ELR (cell line): ENCODE measurements at regions not wholly inside any gene's neighbourhood (a gene's known extent, or its start where the extent isn't known, plus 50 kb on each side); places are given as distances from the start of the nearest gene placed in this dataset.

ENCODE experiments used
- DNase-seq: peaks from one replicate; pipeline ENCODE4 v3.0.0-alpha.2; 2015; ENCODE audit warnings: low read depth

DNA sequence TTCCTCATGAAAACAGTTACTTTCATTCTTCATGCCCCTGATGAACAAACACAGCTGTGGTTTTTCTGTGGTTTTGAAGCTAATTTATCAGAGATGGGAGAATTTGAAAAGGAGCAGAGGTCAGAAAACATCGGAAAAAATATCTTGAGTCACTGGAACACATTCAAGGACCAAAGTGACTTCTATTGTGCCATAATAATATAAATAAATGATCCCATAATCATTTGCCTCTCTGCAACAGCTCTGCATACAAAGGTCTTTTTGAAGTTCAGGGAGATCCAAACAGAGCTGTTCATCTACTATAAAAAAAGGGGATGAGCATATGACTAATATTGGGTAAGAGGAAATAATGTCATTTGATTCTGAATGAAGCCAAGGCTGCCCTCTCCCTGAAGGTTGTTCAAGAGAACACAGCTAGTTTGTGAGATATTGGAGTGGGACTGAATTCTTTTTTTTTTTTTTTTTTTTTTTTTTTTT, 201.3 kb upstream of the GALNT5 start:
- DNase-seq, result peak; percentile 77

DNA sequence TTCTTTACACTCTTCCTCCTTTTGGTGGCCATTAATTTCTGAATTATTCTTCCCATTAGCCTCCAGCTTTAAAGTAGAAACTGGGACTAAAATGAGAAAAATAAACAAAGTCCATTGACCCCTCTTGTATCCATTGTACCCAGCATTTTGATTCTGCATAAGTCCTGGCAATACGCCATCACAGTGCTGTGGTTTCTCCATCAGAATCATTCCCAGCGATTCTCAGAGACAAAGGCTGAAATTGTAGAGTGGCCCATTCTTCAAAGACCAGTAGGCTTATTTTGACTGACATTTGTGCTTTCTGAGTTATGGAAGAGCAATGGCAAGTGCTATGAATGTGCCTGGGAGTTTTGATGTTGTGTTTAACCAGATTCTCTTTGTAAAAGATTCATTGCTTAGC, 199.3 kb upstream of the GALNT5 start:
- no peak for DNase-seq

DNA sequence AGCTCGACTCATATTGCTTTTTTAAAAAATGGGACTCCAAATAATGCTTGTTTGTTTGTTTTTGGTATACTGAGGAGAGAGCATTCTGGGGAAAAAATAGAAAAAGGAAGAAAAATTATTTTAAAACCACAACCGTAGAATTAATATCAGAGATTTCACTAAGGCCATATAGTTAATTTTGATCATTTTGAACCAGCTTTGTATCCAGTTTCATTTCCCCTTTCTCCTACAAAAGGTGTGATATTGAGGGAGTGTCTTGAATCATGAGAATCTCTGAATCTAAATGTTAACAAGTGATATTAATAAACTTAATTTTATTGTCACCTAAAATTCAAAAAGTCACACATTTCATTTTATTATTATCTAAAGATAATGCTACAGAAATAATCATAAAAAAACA, 198.5 kb upstream of the GALNT5 start:
- no peak for DNase-seq

GRCh38 chr2:157061799-157062198, 195.7 kb upstream of the GALNT5 start:
- DNase-seq, result no peak

DNA sequence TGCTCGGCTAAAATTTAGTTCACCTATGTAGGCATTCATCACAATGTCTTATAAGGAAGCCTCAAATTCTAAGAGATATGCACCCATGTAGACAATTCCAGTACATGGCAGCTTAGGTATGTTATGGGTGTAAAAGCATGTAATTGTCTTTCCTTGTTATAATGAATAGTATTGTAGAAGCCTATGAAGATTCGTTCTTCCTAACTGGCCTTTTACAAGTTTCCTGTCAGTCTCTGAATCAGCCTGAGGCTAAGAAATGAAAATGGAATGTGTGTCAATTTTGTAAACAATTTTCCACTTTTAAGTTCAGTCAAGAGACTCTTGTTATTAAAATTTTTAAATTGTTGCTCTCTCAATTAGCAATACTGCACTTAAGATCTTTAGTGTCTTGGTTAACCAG, 189.9 kb upstream of the GALNT5 start:
- peak; percentile 13 for DNase-seq

- no peak for DNase-seq
Measured at GRCh38 chr2:157068237-157068636, 189.3 kb upstream of the GALNT5 start.

- no peak for DNase-seq
Measured at GRCh38 chr2:157075924-157076323, 181.6 kb upstream of the GALNT5 start.

DNA sequence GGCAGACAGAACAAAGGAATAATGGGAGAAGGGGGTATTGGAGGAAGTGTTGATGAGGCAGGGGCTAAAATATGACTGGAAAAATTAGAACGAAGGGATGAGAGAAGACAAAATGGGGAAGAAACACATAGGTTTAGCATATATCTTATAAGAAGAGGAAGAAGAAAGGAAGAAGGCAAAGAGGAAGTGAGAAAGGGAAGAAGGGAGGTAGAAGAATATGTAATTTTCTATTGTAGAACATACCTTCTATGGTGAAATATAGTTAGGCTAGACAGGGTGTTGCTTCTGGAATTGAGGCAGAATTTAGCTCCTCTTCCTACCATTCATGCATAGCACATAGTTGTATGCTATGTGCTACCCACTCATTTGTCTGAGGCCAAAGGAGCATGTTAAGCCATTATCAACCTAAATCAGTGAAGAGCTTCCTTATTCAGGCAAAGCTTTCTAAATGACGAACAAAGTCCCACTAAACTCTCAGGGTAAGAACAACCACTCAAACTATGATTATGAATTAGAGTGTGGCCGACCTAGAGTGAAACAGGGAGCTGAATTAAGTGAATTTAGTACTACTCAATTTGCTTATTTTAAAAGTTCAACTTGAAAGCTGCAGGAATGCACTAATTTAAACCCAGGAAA, 180.9 kb upstream of the GALNT5 start:
- DNase-seq, result no peak

DNA sequence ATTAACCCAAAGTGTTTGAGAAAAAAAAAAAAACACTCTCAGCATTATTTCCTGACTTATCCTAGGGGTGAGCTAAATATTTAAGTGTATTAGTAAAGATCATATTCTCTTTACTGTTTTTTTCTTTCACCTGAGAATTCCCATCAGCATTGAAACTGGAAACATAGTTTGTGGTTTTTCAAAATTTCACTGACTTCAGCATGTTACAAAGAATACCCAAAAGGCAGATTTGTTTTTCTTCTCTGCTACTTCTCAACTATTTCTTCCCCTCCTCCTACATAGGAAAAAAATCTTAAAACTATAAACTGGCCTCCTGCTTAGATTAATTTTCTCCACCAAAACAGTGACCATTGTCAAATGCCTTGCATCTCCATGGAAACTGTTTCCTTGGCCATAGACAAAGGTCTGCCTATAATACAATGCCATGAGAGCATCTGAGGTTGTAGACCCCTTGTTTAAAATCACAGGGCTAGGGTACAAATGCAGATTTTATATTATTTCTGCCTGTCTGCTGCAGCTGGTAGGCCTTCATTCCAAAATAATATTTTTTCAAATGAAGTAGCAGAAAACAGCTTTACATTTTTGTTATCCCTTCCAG, 179.7 kb upstream of the GALNT5 start:
- no peak for DNase-seq

- DNase-seq, result no peak
Measured at GRCh38 chr2:157082950-157083349, 174.6 kb upstream of the GALNT5 start.

DNA sequence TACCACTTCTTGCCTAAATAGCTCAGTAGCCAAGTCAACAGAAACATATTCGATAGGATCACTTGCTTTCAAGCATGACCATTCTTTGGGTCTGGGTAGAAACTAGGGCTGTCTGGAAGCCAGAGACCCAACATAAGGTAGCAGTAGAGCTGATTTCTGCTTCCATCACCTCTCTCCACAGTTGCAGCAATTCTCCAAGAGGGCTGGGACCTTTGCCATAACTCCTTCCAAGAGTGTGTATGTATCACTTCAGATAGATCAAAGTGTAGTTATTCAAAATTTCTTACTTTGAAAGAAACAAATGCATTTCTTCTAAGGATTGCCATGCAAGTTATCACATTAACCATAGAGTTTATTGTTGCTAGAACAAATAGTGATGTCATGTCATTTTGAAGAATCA, 172.0 kb upstream of the GALNT5 start:
- no peak for DNase-seq

DNA sequence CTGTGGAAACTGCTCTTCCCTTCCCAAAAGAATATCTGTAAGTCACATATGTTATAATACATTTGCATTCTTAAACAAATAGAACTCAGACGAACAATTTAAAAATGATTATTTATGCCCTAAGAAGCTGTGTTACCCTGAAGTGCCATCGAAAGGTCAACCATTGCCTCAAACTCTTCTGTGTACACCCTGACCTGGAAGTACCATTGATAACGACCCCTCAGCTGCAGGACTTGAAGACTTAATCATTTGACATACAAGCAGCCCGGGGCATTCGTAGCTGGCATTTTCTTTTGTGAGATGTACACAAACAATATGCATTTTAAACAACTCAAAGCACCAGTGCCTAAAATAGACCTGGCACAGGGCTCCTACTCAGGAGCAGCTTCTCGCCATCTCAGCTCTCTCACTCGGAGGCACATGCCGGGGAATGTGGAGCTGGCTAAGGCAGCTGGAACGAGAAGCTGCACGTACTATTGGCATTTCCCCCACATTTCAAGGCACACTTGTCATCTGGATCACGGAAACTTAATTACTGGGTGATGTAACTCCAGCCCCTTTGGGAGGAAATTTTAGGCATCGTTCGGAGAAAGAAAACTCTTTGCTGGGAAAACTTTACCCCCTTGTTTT, 170.0 kb upstream of the GALNT5 start:
- DNase-seq, result no peak

GRCh38 chr2:157093666-157094065, 163.8 kb upstream of the GALNT5 start:
- peak; percentile 13 for DNase-seq

DNA sequence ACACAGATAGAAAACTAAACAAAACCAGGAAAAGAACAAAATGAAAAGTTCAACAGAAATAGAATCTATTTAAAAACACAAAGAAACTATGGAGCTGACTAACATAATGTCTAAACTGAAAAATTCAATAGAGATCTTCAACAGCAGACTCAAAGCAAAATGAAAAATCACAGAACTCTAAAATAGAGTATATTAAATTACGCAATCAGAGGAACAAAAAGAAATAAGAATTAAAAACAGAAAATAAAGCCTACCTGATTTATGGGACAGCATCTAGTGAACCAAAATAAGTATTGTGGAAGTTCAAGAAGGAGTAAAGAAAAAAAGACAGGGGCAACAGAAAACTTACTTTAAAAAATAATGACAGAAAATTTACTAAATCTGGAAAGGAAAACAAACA, 152.1 kb upstream of the GALNT5 start:
- DNase-seq, result no peak

DNA sequence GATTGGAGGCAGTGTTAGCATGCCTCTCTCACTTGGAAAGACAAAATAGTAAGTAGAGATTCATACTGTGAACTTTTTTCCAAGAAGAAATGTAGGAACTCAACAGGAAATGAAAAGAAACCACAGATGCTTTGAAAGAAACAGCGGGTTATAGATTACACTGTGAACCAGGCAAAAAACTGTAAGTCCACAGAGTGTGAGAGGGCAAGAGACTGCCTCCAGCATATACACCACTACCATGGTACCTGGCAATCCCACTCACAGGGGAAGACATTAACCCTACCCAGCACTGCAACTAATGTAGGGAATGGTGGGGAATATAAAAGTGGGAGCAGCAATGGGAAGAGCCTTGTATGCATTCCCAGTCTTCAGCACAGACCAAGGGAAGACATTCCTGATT, 150.6 kb upstream of the GALNT5 start:
- DNase-seq, result no peak

- no peak for DNase-seq
Measured at GRCh38 chr2:157107460-157107859, 150.0 kb upstream of the GALNT5 start.

DNA sequence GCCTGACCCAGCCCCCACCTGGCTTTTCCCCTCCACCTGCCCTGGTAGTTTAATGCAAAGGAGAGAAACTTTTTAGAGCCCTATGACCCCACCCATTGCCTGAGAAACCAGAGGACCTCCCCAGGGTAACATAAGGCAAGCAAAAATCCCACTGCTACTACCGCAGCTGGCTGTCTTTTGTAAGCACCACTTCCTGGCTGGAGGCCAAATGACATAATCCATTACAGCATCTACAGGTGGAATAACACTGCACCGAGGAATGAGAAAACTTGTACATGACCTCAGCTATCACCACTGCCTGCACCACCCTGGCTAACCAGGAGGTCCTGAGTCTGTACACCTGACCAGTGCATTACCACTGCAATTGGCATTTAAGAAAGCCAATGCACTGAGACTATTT, 149.6 kb upstream of the GALNT5 start:
- DNase-seq, result peak; percentile 3

GRCh38 chr2:157122776-157123175, 134.7 kb upstream of the GALNT5 start:
- no peak for DNase-seq

GRCh38 chr2:157124731-157125130, 132.8 kb upstream of the GALNT5 start:
- DNase-seq, result no peak

GRCh38 chr2:157125685-157126084, 131.8 kb upstream of the GALNT5 start:
- DNase-seq, result no peak

DNA sequence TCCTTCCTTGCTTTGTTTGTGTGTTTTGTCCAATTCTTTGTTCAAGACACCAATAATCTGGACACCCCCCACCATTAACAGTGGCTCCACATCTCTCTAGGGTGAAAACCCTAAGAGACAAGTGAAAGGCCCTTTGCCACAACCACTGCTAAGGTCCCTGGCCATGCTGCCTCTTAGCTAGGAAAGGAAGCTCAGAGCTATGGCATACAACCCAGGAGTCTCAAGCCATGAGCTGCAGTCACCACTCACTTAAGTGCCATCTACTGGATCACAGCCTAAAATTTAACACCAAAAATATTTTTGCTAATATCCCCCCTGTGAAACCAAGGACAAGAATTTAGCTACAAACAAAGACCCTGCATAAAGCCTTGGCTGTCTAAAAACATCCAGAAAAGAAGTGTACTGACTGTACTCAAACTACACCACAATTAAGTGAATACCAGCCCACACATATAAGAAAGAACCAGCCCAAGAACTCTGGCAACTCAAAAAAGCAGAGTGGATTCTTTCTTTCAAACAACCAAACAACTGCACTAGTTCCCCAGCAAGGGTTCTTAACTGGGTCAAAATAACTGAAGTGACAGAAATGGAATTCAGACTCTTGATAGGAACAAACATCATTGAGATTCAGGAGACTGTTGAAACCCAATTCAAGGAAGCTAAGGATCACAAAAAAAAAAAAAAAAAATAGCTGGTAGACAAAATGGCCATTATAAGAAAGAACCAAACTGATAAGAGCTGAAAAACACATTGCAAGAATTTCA, 130.1 kb upstream of the GALNT5 start:
- no peak for DNase-seq

DNA sequence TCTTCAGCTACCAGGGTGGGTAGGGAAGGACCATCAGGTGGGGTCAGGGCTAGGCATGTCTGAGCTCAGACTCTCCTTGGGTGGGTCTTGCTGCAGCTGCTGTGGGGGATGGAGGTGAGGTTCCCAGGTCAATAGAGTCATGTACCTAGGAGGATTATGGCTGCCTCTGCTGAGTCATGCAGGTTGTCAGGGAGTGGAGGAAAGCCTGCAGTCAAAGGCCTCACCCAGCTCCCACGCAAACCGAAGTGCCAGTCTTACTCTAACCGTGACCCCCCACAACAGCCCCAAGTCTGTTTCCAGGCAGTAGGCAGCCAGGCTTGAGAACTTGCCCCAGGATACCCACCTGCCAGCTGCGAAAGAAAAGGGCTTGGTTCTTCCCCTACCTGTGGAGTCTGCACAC, 113.6 kb upstream of the GALNT5 start:
- no peak for DNase-seq

DNA sequence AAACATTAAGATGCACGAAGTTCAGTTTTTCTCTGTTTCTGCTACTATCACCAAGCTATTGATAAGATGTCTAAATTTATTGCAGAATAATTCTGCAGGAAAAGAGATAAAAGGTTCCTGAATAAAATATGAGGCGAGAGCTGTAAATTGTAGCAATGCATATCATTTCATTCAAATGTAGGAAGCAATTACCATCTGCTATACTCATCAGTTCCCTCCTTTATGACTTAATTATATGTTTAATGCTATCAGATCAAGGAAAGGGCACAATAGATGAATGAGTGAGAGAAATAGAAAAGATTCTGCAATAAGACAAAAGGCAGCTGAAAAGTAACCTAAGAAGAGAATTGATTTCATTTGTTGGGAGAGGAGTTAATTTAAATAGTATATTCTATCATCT, 108.2 kb upstream of the GALNT5 start:
- no peak for DNase-seq
